ENCODE measurements at regions not wholly inside any gene's neighbourhood (a gene's known extent, or its start where the extent isn't known, plus 50 kb on each side); places are given as distances from the start of the nearest gene placed in this dataset.
A peak's percentile ranks its signal among the peaks of the same experiment; 100 is the strongest.

- Histone ChIP-seq H3K36me3 (ENCODE audit: control insufficient read depth, insufficient read depth, low read length) (no peaks in the 10 kb centered on the region), H3K4me3 (ENCODE audit: insufficient read depth, low read depth, low read length) (no peak overlapping the region), H4K20me1 (ENCODE audit: insufficient read depth, low read length) (no peaks in the 10 kb centered on the region), H2BK120ac (ENCODE audit: low read depth, low read length) (no peak overlapping the region), H3K4ac (ENCODE audit: low read depth, low read length) (no peak overlapping the region), H4K8ac (ENCODE audit: low read depth in 2 of 2, low read length in 2 of 2) (no peak overlapping the region), H2AK9ac (replicated peaks; ENCODE audit: low read depth, low read length, poor library complexity) (no peak overlapping the region), H2AK5ac (ENCODE audit: low read depth, low read length) (no peak overlapping the region), H3K9me3 (ENCODE audit: control insufficient read depth, insufficient read depth, low read length) (peaks cover 14% of the 10 kb centered on the region), H3K79me1 (ENCODE audit: low read depth in 1 of 2, low read length in 2 of 2) (no peaks in the 10 kb centered on the region), H3K27ac (ENCODE audit: insufficient read depth, low read length) (no peak overlapping the region), H3K4me1 (ENCODE audit: control insufficient read depth, insufficient read depth, low read length) (no peaks in the 10 kb centered on the region), H3K9me1 (ENCODE audit: insufficient read depth, low read length) (no peaks in the 10 kb centered on the region), H2BK20ac (ENCODE audit: low read depth, low read length) (no peak overlapping the region), H3K4me2 (ENCODE audit: low read depth, low read length) (no peak overlapping the region), H4K5ac (ENCODE audit: low read depth, low read length) (no peak overlapping the region), H3K9ac (ENCODE audit: low read depth, low read length) (no peak overlapping the region), H3K18ac (ENCODE audit: low read depth, low read length) (no peak overlapping the region), H2BK15ac (ENCODE audit: low read depth, low read length) (no peak overlapping the region), H3K14ac (replicated peaks; ENCODE audit: low read depth, low read length) (no peak overlapping the region), H4K91ac (ENCODE audit: insufficient read depth, low read depth, low read length) (no peak overlapping the region), H3K56ac (ENCODE audit: extremely low read depth, insufficient read depth, low read length) (no peak overlapping the region), H2AFZ (replicated peaks; ENCODE audit: low read length, poor library complexity) (peak overlapping the region; percentile 11), H2BK5ac (ENCODE audit: low read depth, low read length, poor library complexity, severe bottlenecking) (no peak overlapping the region), H3K23ac (ENCODE audit: low read depth, low read length) (no peak overlapping the region), H3K27me3 (ENCODE audit: control insufficient read depth, insufficient read depth, low read length) (no peaks in the 10 kb centered on the region)
- ATAC-seq (ENCODE audit: low read depth) (no peak), DNase-seq (no peak)
- 50% methylated on average over 2 of the region's 11 CpGs; no CpG with 5 or more reads in 1 of the 2 experiments for WGBS, 2 experiments (ENCODE audit: extremely low coverage in 2 of 2, insufficient read length in 1 of 2)
- TF ChIP-seq RFX5 (IDR thresholded peaks at IDR 0.05; ENCODE audit: low read depth, low read length), result no peak
- TF ChIP-seq RAD21 (IDR thresholded peaks at IDR 0.05; ENCODE audit: low read length), result no peak
- TF ChIP-seq FOS (IDR thresholded peaks at IDR 0.05; ENCODE audit: low read depth, low read length), result no peak
- no peak for TF ChIP-seq SMC3 (IDR thresholded peaks at IDR 0.05; ENCODE audit: low read depth, low read length)
- TF ChIP-seq RCOR1 (IDR thresholded peaks at IDR 0.05; ENCODE audit: insufficient replicate concordance, low read length), result no peak
- TF ChIP-seq MAFK (IDR thresholded peaks at IDR 0.05; ENCODE audit: low read depth, low read length), result no peak
- in situ Hi-C loops (cut with MboI; ENCODE audit: low sequenced_read_pairs) (no loop called here), dilution Hi-C loops (cut with HindIII; ENCODE audit: low sequenced_read_pairs, unreplicated experiment) (no loop called here), intact Hi-C loops (cut with micrococcal nuclease) (no loop called here)
- ChIA-PET POLR2A (ENCODE audit: unreplicated experiment) (no interaction called here), CTCF (no interaction called here)
- BruUV-seq (replicated peaks), result no TSS peak
Observed at GRCh38 chr19:30106417-30107095, 164.5 kb downstream of the URI1 start.

All from IMR-90 (cell line).